GM18870 (cell line): ENCODE measurements at regions not wholly inside any gene's neighbourhood (a gene's known extent, or its start where the extent isn't known, plus 50 kb on each side); places are given as distances from the start of the nearest gene placed in this dataset.

Source experiments
- ATAC-seq: cut with Tn5 transposase; IDR thresholded peaks from one replicate; pipeline ENCODE4 v1.9.1; 2021; ENCODE audit warnings: moderate library complexity; ENCODE audit not compliant: unreplicated experiment

GRCh38 chrX:45788941-45789348, 588.3 kb upstream of the DIPK2B start:
- ATAC-seq: no peak

DNA sequence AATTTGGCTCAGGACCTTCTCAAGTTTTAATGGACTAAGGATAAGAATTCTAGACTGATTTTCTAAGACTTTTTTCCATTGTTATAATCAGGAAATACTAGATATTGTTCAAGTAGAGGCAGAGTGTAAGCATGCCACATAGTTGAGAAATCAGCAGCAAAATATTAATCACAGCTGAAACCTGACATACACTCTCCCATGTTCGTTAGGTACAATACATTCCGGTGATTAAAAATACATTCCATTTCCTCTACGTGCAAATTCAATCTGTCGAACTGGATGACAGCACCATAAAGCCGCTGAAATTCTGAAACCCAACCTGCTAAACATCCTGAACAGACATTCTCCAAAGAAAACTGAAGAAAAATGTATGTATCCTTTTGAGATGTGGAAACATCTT, 587.6 kb upstream of the DIPK2B start:
- no peak for ATAC-seq

DNA sequence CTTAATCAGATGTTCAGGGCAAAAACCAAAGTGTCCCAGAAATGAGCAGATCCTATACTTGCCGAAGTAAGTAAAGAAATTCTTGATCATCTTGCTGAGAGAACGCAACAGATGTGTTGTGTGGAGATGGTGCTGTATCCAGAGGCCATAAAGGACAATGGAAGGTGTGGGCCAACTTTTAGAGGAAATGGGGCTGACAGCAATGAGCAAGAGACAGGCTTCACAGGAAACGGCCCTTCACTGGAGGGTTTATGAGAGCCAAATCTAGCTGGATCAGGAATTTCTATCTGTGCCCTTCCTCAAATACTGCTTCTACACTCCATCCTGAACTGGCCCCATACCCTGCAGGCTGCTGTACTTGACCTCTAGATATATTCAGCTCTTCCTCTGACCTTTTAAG, 583.9 kb upstream of the DIPK2B start:
- no peak for ATAC-seq

- ATAC-seq: no peak
These were observed 582.3 kb upstream of the DIPK2B start for GRCh38 chrX:45783002-45783401.

DNA sequence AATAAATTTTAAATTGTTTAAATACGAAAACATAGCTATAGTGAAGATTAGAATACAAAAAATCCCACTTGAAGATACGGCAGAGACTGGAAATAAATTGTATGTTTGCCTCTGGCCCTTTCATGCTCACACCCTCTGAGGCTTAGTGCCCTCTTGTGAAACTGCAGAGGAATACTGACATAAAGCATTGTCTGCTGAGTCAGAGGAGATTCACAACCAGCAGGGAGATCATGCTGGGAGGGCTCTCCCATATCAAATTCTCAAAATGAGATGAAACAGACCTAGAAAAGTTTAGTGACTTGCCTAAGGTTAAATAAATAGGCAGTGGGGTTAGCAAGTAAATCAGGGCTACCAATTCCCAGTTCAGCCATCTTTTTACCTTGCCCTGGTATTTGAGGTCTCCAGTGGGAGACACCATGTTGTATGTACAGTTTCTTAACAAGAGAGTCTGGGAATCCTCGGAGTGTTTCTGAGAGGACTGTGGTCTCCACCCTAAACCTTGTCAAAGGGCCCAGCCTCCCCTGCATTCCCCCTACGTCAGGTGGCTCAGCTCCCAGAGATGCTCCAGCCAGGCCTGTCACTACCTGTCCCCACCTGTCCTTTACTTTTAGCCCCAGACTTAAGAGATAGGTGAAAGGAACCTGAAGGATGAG, 581.4 kb upstream of the DIPK2B start:
- ATAC-seq: no peak

DNA sequence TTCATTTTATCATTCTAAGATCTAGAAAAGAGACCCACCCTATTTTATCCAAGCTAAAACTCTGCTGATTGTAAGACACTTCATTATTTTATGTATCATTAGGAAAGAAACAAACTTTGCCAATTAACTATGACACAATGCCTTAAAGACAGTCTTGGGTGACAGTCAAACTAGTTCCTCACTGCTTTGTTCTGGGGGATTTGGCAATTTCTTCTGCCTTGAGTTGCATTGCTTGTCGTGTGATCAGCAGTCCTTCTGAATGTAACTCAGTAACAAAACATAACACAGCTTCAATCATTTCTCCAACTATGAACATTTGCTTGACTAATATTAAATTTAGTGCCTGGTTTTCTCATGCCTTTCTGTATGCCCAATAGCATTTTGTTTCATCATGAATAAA, 577.9 kb upstream of the DIPK2B start:
- ATAC-seq: no peak

GRCh38 chrX:45777366-45777765, 576.7 kb upstream of the DIPK2B start:
- ATAC-seq: no peak

- no peak for ATAC-seq
These were observed 574.8 kb upstream of the DIPK2B start for GRCh38 chrX:45775468-45775867.

- ATAC-seq: no peak
These were observed 574.3 kb upstream of the DIPK2B start for GRCh38 chrX:45774961-45775360.

DNA sequence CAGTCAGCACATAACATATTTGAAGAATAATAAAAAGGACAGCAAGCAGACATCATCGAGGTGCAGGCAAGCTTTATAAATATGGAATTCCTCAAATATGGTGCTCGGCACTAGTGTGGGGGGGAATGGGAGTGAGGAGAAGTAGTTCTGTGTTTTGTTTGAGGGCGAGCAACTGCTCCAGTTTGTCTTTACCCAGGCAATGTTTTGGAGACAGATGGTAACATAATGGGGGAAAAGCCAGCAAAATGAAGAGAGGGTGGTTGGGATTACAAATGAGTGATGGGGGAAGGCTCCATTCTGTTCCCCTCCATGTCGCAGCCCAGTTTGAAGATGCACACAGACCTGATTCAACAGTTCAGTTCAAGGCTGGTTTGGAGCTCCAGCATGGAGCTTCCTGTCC, 572.9 kb upstream of the DIPK2B start:
- ATAC-seq: no peak

GRCh38 chrX:45771560-45772340, 571.1 kb upstream of the DIPK2B start:
- peak; percentile 46 for ATAC-seq

DNA sequence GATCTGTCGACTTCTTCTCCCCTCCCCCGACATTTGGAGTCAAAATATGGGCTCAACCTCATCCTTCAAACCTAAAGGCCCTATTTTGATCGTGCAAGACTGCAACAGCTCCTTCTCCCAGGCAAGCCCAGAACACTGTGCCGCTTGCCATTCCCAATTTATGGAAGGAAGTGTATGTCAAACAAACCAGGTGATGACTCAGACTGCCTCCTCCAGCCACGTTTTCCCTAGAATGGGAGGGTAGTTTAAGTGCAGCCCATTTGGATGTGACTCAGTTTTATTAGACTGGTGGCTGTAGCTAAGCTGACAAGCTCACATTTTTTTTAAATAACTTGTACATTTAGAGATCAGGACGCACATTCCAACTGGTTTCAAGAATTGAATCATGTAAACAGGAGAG, 570.4 kb upstream of the DIPK2B start:
- ATAC-seq: no peak

- ATAC-seq: peak; percentile 74
These were observed 569.3 kb upstream of the DIPK2B start for GRCh38 chrX:45769761-45770582.

GRCh38 chrX:45768666-45769236, 568.1 kb upstream of the DIPK2B start:
- no peak for ATAC-seq

- no peak for ATAC-seq
These were observed 566.4 kb upstream of the DIPK2B start for GRCh38 chrX:45766981-45767501.

- ATAC-seq: no peak
These were observed 565.1 kb upstream of the DIPK2B start for GRCh38 chrX:45765767-45766166.

- no peak for ATAC-seq
These were observed 564.6 kb upstream of the DIPK2B start for GRCh38 chrX:45765281-45765680.

GRCh38 chrX:45762699-45763647, 562.3 kb upstream of the DIPK2B start:
- peak; percentile 31 for ATAC-seq

DNA sequence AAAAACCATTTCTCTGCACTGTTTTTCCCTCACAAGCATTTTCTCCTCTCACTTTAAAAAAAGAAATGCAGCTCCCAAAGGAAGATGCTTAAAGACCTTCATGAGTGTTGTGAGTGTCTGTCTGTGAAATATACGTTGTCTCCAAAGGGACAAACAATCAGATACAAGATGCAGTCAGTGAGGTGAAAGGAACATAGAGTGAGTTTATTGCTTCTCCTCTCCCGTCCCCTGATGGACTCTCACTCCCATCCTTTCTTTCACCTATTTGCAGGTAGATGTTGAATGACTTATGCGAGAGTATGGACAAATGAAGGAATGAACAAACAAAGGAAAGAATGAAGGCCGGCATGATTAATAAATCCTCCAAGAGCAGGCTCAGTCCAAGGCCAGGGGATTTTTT, 561.2 kb upstream of the DIPK2B start:
- no peak for ATAC-seq

DNA sequence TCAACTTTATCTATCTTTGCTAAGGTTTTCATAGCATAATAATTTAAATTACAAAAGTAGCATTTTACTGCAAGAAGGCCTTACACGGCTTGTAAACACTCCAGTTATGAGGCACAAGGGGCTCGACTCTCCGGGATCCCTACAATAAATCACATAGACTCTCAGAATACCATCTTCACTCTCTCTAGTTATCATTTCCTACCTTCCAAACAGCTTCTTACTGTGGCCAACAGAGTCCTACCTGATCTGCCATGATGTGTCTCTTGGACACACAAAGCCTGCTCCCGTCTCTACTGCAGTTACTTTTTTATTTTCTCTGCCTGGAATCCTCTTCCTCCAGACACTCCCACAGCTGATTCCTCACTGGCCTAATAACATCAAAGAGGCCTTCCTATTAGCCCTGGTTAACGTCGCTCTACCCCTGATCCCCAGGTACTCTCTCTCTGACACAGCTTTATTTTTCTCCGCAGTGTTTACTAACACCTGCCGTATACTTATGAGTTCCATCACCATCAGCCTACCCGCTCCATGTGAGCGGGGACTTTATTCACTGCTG, 559.6 kb upstream of the DIPK2B start:
- ATAC-seq: no peak
